Progenitor cell of endocrine pancreas (in vitro differentiated cells): ENCODE measurements at regions not wholly inside any gene's neighbourhood (a gene's known extent, or its start where the extent isn't known, plus 50 kb on each side); places are given as distances from the start of the nearest gene placed in this dataset.

ENCODE experiments used
- DNase-seq: peaks from one replicate; pipeline ENCODE4 v3.0.0; 2021; ENCODE audit warnings: low spot score; ENCODE audit not compliant: unreplicated experiment
- H3K27ac Mint-ChIP-seq: 2 replicates; pipeline ENCODE4 v1.8.0; 2021; ENCODE audit warnings: mild to moderate bottlenecking, moderate library complexity, mixed read lengths
- H3K27me3 Mint-ChIP-seq: 2 replicates; pipeline ENCODE4 v1.8.0; 2021; ENCODE audit warnings: mixed read lengths
- H3K36me3 Mint-ChIP-seq: 2 replicates; pipeline ENCODE4 v1.8.0; 2022; ENCODE audit warnings: mixed read lengths; ENCODE audit not compliant: insufficient read depth
- H3K4me1 Mint-ChIP-seq: 2 replicates; pipeline ENCODE4 v1.8.0; 2021; ENCODE audit warnings: low read depth, mixed read lengths
- H3K4me3 Mint-ChIP-seq: 2 replicates; pipeline ENCODE4 v1.8.0; 2021; ENCODE audit warnings: low read depth, mild to moderate bottlenecking, moderate library complexity, mixed read lengths
- H3K9me3 Mint-ChIP-seq: 2 replicates; pipeline ENCODE4 v1.8.0; 2021; ENCODE audit warnings: low read depth, mixed read lengths
- TF ChIP-seq, protein P1 (sequence below): fragments of 200-600 bp; sonication (generic); IDR thresholded peaks from one replicate; pipeline ENCODE4 v1.5.0; 2021; ENCODE audit warnings: antibody characterized with exemption, mild to moderate bottlenecking; ENCODE audit not compliant: unreplicated experiment

DNA sequence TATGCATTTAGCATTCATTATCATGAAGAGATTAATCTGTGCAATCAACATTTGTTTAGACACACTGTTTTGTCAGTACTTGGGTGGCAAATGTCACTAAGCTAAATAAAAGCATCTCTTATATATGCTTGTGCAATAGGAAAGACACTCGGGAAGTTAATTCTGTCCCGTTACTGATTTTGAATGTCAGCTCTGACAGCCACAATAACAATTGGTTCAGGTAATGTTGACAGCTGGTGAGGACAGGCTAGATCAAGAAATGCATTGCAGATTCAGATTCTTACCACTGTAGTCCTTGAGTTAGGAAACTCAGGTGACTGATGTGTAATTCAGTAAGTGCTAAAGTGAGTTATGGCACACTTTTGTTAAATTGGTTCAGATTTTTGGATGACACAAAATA, 523.8 kb upstream of the FAT3 start:
- H3K9me3 Mint-ChIP-seq: no peaks in the 10 kb centered on the region
- no peak overlapping the region for H3K4me3 Mint-ChIP-seq
- no peak for DNase-seq
- H3K27ac Mint-ChIP-seq: no peak overlapping the region
- no peaks in the 10 kb centered on the region for H3K27me3 Mint-ChIP-seq
- TF ChIP-seq, protein P1, sequence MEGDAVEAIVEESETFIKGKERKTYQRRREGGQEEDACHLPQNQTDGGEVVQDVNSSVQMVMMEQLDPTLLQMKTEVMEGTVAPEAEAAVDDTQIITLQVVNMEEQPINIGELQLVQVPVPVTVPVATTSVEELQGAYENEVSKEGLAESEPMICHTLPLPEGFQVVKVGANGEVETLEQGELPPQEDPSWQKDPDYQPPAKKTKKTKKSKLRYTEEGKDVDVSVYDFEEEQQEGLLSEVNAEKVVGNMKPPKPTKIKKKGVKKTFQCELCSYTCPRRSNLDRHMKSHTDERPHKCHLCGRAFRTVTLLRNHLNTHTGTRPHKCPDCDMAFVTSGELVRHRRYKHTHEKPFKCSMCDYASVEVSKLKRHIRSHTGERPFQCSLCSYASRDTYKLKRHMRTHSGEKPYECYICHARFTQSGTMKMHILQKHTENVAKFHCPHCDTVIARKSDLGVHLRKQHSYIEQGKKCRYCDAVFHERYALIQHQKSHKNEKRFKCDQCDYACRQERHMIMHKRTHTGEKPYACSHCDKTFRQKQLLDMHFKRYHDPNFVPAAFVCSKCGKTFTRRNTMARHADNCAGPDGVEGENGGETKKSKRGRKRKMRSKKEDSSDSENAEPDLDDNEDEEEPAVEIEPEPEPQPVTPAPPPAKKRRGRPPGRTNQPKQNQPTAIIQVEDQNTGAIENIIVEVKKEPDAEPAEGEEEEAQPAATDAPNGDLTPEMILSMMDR: no peak
- H3K4me1 Mint-ChIP-seq: peaks cover 16% of the 10 kb centered on the region
- no peaks in the 10 kb centered on the region for H3K36me3 Mint-ChIP-seq

DNA sequence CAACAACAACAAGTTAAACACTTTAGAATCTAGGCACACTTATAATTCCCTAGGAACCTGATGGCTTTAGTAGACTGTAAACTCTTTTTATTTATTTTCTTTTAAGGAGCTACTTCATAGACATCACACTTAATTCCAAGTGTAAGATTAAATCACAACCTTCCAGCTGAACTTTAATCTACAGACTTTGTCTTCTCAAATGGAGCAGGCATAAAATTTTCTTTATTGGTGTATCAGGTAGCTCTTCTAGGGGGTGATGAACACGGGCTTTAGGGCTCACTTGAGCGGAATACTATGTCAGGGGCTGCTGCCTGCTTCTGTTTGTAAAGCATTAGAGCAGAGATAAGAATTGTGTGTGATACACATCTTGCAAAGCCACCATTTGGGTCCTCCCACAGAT, 525.8 kb upstream of the FAT3 start:
- H3K4me1 Mint-ChIP-seq: peaks cover 16% of the 10 kb centered on the region
- H3K27ac Mint-ChIP-seq: no peak overlapping the region
- TF ChIP-seq, protein P1: no peak
- H3K36me3 Mint-ChIP-seq: no peaks in the 10 kb centered on the region
- H3K4me3 Mint-ChIP-seq: no peak overlapping the region
- H3K9me3 Mint-ChIP-seq: no peaks in the 10 kb centered on the region
- no peaks in the 10 kb centered on the region for H3K27me3 Mint-ChIP-seq
- DNase-seq: no peak

DNA sequence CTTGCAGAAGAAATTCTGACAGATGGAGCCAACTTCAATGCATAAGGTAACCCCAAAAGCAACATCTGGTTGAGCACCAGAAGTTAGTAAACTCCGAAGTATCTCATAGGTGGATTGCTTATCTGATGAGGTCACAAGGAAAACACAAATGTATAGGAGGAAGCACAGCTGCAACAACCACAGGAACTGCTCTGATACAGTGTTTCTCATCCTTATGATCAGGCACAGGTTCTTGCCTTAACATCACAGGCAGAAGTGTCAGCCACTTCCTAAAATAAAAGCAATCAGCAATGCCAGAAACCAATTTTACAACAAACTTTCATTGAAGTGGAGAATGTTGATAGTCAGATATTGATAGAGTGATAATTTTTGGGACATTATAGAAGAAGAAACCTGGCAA, 530.3 kb upstream of the FAT3 start:
- Mint-ChIP-seq H3K9me3 (no peaks in the 10 kb centered on the region), H3K36me3 (no peaks in the 10 kb centered on the region), H3K4me3 (no peak overlapping the region), H3K27me3 (no peaks in the 10 kb centered on the region), H3K4me1 (peaks cover 5% of the 10 kb centered on the region), H3K27ac (no peak overlapping the region)
- DNase-seq: no peak
- TF ChIP-seq, protein P1: no peak

DNA sequence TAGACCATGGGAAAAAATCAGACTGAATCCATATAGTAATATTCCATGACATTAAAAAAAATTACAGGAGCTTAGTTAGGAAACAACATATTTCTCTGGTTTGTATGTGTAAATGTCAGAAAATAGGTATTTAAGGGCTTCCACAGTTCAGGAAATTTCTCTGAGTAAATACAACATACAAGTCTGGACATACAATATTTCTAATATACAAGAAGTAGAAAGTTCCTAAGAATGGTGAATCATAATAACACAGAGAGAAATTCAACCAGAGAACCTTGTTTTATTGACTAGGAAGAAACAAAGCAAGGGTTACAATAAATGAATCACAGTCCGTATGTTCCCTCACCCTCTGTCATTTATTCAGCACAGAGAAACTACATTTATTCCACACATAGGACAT, 532.7 kb upstream of the FAT3 start:
- TF ChIP-seq, protein P1: no peak
- Mint-ChIP-seq H3K4me3 (no peak overlapping the region), H3K4me1 (no peaks in the 10 kb centered on the region), H3K27ac (no peak overlapping the region), H3K36me3 (no peaks in the 10 kb centered on the region), H3K9me3 (no peaks in the 10 kb centered on the region), H3K27me3 (no peaks in the 10 kb centered on the region)
- no peak for DNase-seq

DNA sequence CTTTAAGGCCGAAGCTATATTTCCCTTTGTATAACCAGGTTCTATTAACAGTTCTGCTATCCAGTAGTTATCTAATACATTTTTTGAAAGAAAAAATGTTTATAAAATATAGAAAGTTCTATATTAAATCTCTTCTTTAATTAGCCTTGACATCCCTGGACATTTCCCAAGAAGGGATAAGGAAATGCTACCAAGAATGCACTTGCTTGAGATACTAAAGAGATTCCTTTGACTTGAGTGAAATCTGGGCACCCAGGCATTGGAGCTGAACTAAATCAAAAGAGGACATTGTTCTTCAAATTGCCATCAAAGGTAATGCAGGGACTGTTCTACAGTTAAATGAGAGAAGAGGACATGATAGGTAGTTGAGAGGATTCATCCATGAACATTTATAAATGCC, 535.9 kb upstream of the FAT3 start:
- DNase-seq: no peak
- H3K36me3 Mint-ChIP-seq: no peaks in the 10 kb centered on the region
- TF ChIP-seq, protein P1: no peak
- no peaks in the 10 kb centered on the region for H3K4me1 Mint-ChIP-seq
- no peaks in the 10 kb centered on the region for H3K27me3 Mint-ChIP-seq
- no peaks in the 10 kb centered on the region for H3K9me3 Mint-ChIP-seq
- H3K4me3 Mint-ChIP-seq: no peak overlapping the region
- H3K27ac Mint-ChIP-seq: no peak overlapping the region
